Transverse colon (tissue), 4 donors: ENCODE measurements at regions not wholly inside any gene's neighbourhood (a gene's known extent, or its start where the extent isn't known, plus 50 kb on each side); places are given as distances from the start of the nearest gene placed in this dataset.

Experiments used
- DNase-seq: peaks from one replicate; pipeline ENCODE4 v3.0.0-alpha.2; 2019
- H3K27ac ChIP-seq, 4 donors: fragments of 200-600 bp; sonication (generic); 2 replicates each; pipeline ENCODE4 v1.5.1; 2016 to 2018; ENCODE audit warnings: inconsistent platforms in 4 of 4
- H3K27me3 ChIP-seq: fragments of 200-600 bp; sonication (generic); 2 replicates; pipeline ENCODE4 v1.5.1; 2017; ENCODE audit warnings: inconsistent platforms
- H3K36me3 ChIP-seq, 4 donors: fragments of 200-600 bp; sonication (generic); 2 replicates each; pipeline ENCODE4 v1.5.1; 2017 to 2019; ENCODE audit warnings: inconsistent platforms in 4 of 4
- H3K4me1 ChIP-seq, 4 donors: fragments of 200-600 bp; sonication (generic); 2 replicates each; pipeline ENCODE4 v1.5.1; 2017 to 2020; ENCODE audit warnings: inconsistent platforms in 4 of 4
- H3K4me3 ChIP-seq, 4 donors: fragments of 200-600 bp; sonication (generic); 1 replicate in 1 of 4; 2 replicates in 3 of 4; pipeline versions ENCODE4 v1.5.1 to v1.6.1; 2017 to 2019; ENCODE audit warnings: inconsistent platforms in 4 of 4
- H3K9me3 ChIP-seq, 2 donors: fragments of 200-600 bp; sonication (generic); 2 replicates each; pipeline ENCODE4 v1.5.1; 2017 to 2019; ENCODE audit warnings: inconsistent platforms in 2 of 2
- CTCF ChIP-seq, 5 experiments: fragments of 200-600 bp in 3 of 5; fragments of 450-650 bp in 2 of 5; sonication (generic) in 3 of 5; IDR thresholded peaks; 1 replicate in 2 of 5; 2 replicates in 3 of 5; pipeline ENCODE4 v1.5.1; 2016 to 2017; ENCODE audit warnings: antibody characterized with exemption in 5 of 5, inconsistent platforms in 3 of 5, mild to moderate bottlenecking in 2 of 5, moderate library complexity in 1 of 5
- EP300 ChIP-seq: sonication (generic); formaldehyde crosslinking; IDR thresholded peaks from one replicate; pipeline ENCODE4 v1.6.1; 2017; ENCODE audit warnings: antibody characterized with exemption, low read depth
- POLR2A ChIP-seq: fragments of 450-650 bp; IDR thresholded peaks from one replicate; pipeline ENCODE4 v1.6.1; 2016; ENCODE audit warnings: antibody characterized with exemption, mild to moderate bottlenecking, moderate library complexity
- POLR2AphosphoS5 ChIP-seq, 3 donors: sonication (generic); formaldehyde crosslinking; IDR thresholded peaks; one replicate each; pipeline ENCODE4 v1.6.1; 2016; ENCODE audit warnings: antibody characterized with exemption in 3 of 3
- WGBS, 2 donors: methylation state at CpG; one replicate each; pipeline ENCODE4 v1.1.5; 2018; ENCODE audit warnings: low coverage in 1 of 2; 5-methylcytosine and 5-hydroxymethylcytosine counted together
- in situ Hi-C, 4 donors: fragments of 200-750 bp; cut with MboI; loops; one replicate each; pipeline versions ENCODE4 v1.15.0 to v1.15.1; 2017; ENCODE audit warnings: low sequenced_read_pairs in 3 of 4, low pct_ligation_motif_present in 1 of 4, low pct_unique_long_range_greater_than_20kb in 1 of 4
- intact Hi-C: fragments of 100-400 bp; cut with DNase I; formaldehyde crosslinking; loops from one replicate; pipeline ENCODE4 v1.15.1; 2023; ENCODE audit warnings: low total_unique reads

GRCh38 chr2:145494441-145494840 lies 974.5 kb upstream of the ZEB2 start:
- Histone ChIP-seq H3K4me3 (no peak overlapping the region), H3K27me3 (no peaks in the 10 kb centered on the region), H3K4me1 (no peaks in the 10 kb centered on the region), H3K27ac (no peak overlapping the region), H3K36me3 (no peaks in the 10 kb centered on the region), H3K9me3 (no peaks in the 10 kb centered on the region)
- no peak for TF ChIP-seq EP300
- in situ Hi-C loops = no loop called here
- intact Hi-C loops = no loop called here
- WGBS, 2 donors = 31 to 72% methylated on average over 1 of the region's 1 CpG
- DNase-seq = no peak

GRCh38 chr2:145488571-145488970 lies 968.7 kb upstream of the ZEB2 start:
- H3K27me3 ChIP-seq = no peaks in the 10 kb centered on the region
- 96 to 100% methylated on average over 2 to 3 of the region's 3 CpGs for WGBS, 2 donors
- H3K27ac ChIP-seq = no peak overlapping the region
- no peaks in the 10 kb centered on the region for H3K36me3 ChIP-seq
- in situ Hi-C loops = no loop called here
- no peaks in the 10 kb centered on the region for H3K9me3 ChIP-seq
- H3K4me3 ChIP-seq = no peak overlapping the region
- H3K4me1 ChIP-seq = no peaks in the 10 kb centered on the region
- DNase-seq = no peak
- TF ChIP-seq CTCF (IDR thresholded peaks at IDR 0.05) (no peak), POLR2A (no peak), EP300 (no peak), POLR2AphosphoS5 (IDR thresholded peaks at IDR 0.05) (no peak)
- intact Hi-C loops = no loop called here

- TF ChIP-seq EP300 (no peak), CTCF (IDR thresholded peaks at IDR 0.05) (no peak), POLR2AphosphoS5 (IDR thresholded peaks at IDR 0.05) (no peak), POLR2A (no peak)
- Histone ChIP-seq H3K27me3 (no peaks in the 10 kb centered on the region), H3K9me3 (no peaks in the 10 kb centered on the region), H3K27ac (no peak overlapping the region), H3K36me3 (no peaks in the 10 kb centered on the region), H3K4me1 (no peaks in the 10 kb centered on the region), H3K4me3 (no peak overlapping the region)
- intact Hi-C loops = no loop called here
- no peak for DNase-seq
- in situ Hi-C loops = no loop called here
These were observed 964.7 kb upstream of the ZEB2 start for GRCh38 chr2:145484448-145485097.

- in situ Hi-C loops (no loop called here), intact Hi-C loops (no loop called here)
- WGBS, 2 donors = 65 to 79% methylated on average over 3 of the region's 3 CpGs
- no peak overlapping the region for H3K27ac ChIP-seq
- no peak for TF ChIP-seq CTCF (IDR thresholded peaks at IDR 0.05)
- TF ChIP-seq EP300 = no peak
- no peak for TF ChIP-seq POLR2AphosphoS5 (IDR thresholded peaks at IDR 0.05)
- TF ChIP-seq POLR2A = no peak
- H3K36me3 ChIP-seq = no peaks in the 10 kb centered on the region
- H3K9me3 ChIP-seq = no peaks in the 10 kb centered on the region
- no peak for DNase-seq
- H3K4me1 ChIP-seq = no peaks in the 10 kb centered on the region
- no peaks in the 10 kb centered on the region for H3K27me3 ChIP-seq
- H3K4me3 ChIP-seq = no peak overlapping the region
These were observed 963.9 kb upstream of the ZEB2 start for GRCh38 chr2:145483854-145484253.

GRCh38 chr2:145481334-145481922 lies 961.5 kb upstream of the ZEB2 start:
- no peak overlapping the region for H3K4me3 ChIP-seq
- no peak for DNase-seq
- in situ Hi-C loops = no loop called here
- no peaks in the 10 kb centered on the region for H3K27me3 ChIP-seq
- H3K36me3 ChIP-seq = no peaks in the 10 kb centered on the region
- H3K9me3 ChIP-seq = no peaks in the 10 kb centered on the region
- H3K27ac ChIP-seq = no peak overlapping the region
- no peaks in the 10 kb centered on the region for H3K4me1 ChIP-seq
- TF ChIP-seq EP300 (no peak), POLR2AphosphoS5 (IDR thresholded peaks at IDR 0.05) (no peak), POLR2A (no peak), CTCF (IDR thresholded peaks at IDR 0.05) (no peak)
- intact Hi-C loops = no loop called here
